ENCODE measurements at regions not wholly inside any gene's neighbourhood (a gene's known extent, or its start where the extent isn't known, plus 50 kb on each side); places are given as distances from the start of the nearest gene placed in this dataset.
A peak's percentile ranks its signal among the peaks of the same experiment; 100 is the strongest.

GRCh38 chr6:105793130-105793529, 293.0 kb upstream of the PRDM1 start:
- WGBS: 72% methylated on average over 4 of the region's 4 CpGs
- Histone ChIP-seq H3K14ac (ENCODE audit: low read length in 2 of 2) (no peak overlapping the region), H4K91ac (ENCODE audit: low read length) (no peak overlapping the region), H2BK120ac (ENCODE audit: low read depth, low read length) (no peak overlapping the region), H3K79me1 (replicated peaks; ENCODE audit: low read length, poor library complexity, severe bottlenecking) (no peaks in the 10 kb centered on the region), H3K4ac (ENCODE audit: low read depth in 1 of 2, low read length in 2 of 2) (no peak overlapping the region), H2AK5ac (ENCODE audit: low read length, severe bottlenecking) (no peak overlapping the region), H2AFZ (ENCODE audit: low read depth, low read length) (no peak overlapping the region), H3K27me3 (ENCODE audit: control insufficient read depth in 1 of 2, insufficient read depth in 1 of 2, low read length in 2 of 2) (peaks cover 0 to 3% of the 10 kb centered on the region in 2 experiments), H4K8ac (ENCODE audit: low read length) (peak overlapping the region; percentile 41), H2BK15ac (ENCODE audit: low read depth, poor library complexity, severe bottlenecking) (no peak overlapping the region), H3K27ac (ENCODE audit: low read length, poor library complexity, severe bottlenecking) (no peak overlapping the region), H3K9me3 (ENCODE audit: control insufficient read depth, low read length) (no peaks in the 10 kb centered on the region), H3K23ac (ENCODE audit: low read length in 2 of 2) (no peak overlapping the region), H3K4me2 (ENCODE audit: low read length, poor library complexity, severe bottlenecking) (no peak overlapping the region), H3K36me3 (ENCODE audit: control insufficient read depth in 1 of 2, insufficient read depth in 2 of 2, low read depth in 1 of 2, low read length in 2 of 2) (no peaks in the 10 kb centered on the region), H2BK12ac (ENCODE audit: low read length in 2 of 2) (no peak overlapping the region), H3K9ac (ENCODE audit: low read length) (no peak overlapping the region), H3K18ac (ENCODE audit: low read depth in 1 of 2, low read length in 2 of 2) (no peak overlapping the region), H3K4me3 (ENCODE audit: insufficient read depth in 1 of 2, low read depth in 1 of 2, low read length in 2 of 2) (no peak overlapping the region), H3K4me1 (ENCODE audit: control insufficient read depth, insufficient read depth, low read depth, low read length) (no peaks in the 10 kb centered on the region), H2BK5ac (ENCODE audit: low read depth, low read length, poor library complexity, severe bottlenecking) (no peak overlapping the region)
- no peak for DNase-seq

- no peak for DNase-seq
- Histone ChIP-seq H3K18ac (ENCODE audit: low read depth in 1 of 2, low read length in 2 of 2) (peak overlapping the region in 1 of 2 experiments; percentile 16), H2BK5ac (ENCODE audit: low read depth, low read length, poor library complexity, severe bottlenecking) (no peak overlapping the region), H3K4me1 (ENCODE audit: control insufficient read depth, insufficient read depth, low read depth, low read length) (no peaks in the 10 kb centered on the region), H3K4me2 (ENCODE audit: low read length, poor library complexity, severe bottlenecking) (no peak overlapping the region), H4K91ac (ENCODE audit: low read length) (peak overlapping the region; percentile 53), H3K9ac (ENCODE audit: low read length) (peak overlapping the region; percentile 9), H2AFZ (ENCODE audit: low read depth, low read length) (no peak overlapping the region), H3K4ac (ENCODE audit: low read depth in 1 of 2, low read length in 2 of 2) (no peak overlapping the region), H2BK120ac (ENCODE audit: low read depth, low read length) (no peak overlapping the region), H3K23ac (ENCODE audit: low read length in 2 of 2) (no peak overlapping the region), H2AK5ac (ENCODE audit: low read length, severe bottlenecking) (no peak overlapping the region), H3K27ac (ENCODE audit: low read length, poor library complexity, severe bottlenecking) (no peak overlapping the region), H4K8ac (ENCODE audit: low read length) (peak overlapping the region; percentile 77), H3K36me3 (ENCODE audit: control insufficient read depth in 1 of 2, insufficient read depth in 2 of 2, low read depth in 1 of 2, low read length in 2 of 2) (no peaks in the 10 kb centered on the region), H3K4me3 (ENCODE audit: insufficient read depth in 1 of 2, low read depth in 1 of 2, low read length in 2 of 2) (no peak overlapping the region), H2BK12ac (ENCODE audit: low read length in 2 of 2) (no peak overlapping the region), H2BK15ac (ENCODE audit: low read depth, poor library complexity, severe bottlenecking) (no peak overlapping the region), H3K27me3 (ENCODE audit: control insufficient read depth in 1 of 2, insufficient read depth in 1 of 2, low read length in 2 of 2) (peaks cover 0 to 10% of the 10 kb centered on the region in 2 experiments), H3K9me3 (ENCODE audit: control insufficient read depth, low read length) (no peaks in the 10 kb centered on the region), H3K14ac (ENCODE audit: low read length in 2 of 2) (no peak overlapping the region), H3K79me1 (replicated peaks; ENCODE audit: low read length, poor library complexity, severe bottlenecking) (no peaks in the 10 kb centered on the region)
- WGBS: 68% methylated on average over 4 of the region's 5 CpGs
These were observed 294.4 kb upstream of the PRDM1 start for GRCh38 chr6:105791583-105792318.

GRCh38 chr6:105791179-105791578, 295.0 kb upstream of the PRDM1 start:
- no peak overlapping the region for H3K27ac ChIP-seq (ENCODE audit: low read length, poor library complexity, severe bottlenecking)
- no peak overlapping the region for H3K23ac ChIP-seq (ENCODE audit: low read length in 2 of 2)
- H2AK5ac ChIP-seq (ENCODE audit: low read length, severe bottlenecking): no peak overlapping the region
- no peak overlapping the region for H4K8ac ChIP-seq (ENCODE audit: low read length)
- no peak overlapping the region for H3K4me2 ChIP-seq (ENCODE audit: low read length, poor library complexity, severe bottlenecking)
- no peak overlapping the region for H3K4ac ChIP-seq (ENCODE audit: low read depth in 1 of 2, low read length in 2 of 2)
- H2BK15ac ChIP-seq (ENCODE audit: low read depth, poor library complexity, severe bottlenecking): no peak overlapping the region
- H3K36me3 ChIP-seq (ENCODE audit: control insufficient read depth in 1 of 2, insufficient read depth in 2 of 2, low read depth in 1 of 2, low read length in 2 of 2): no peaks in the 10 kb centered on the region
- H4K91ac ChIP-seq (ENCODE audit: low read length): no peak overlapping the region
- H3K18ac ChIP-seq (ENCODE audit: low read depth in 1 of 2, low read length in 2 of 2): no peak overlapping the region
- no peak for DNase-seq
- no peaks in the 10 kb centered on the region for H3K9me3 ChIP-seq (ENCODE audit: control insufficient read depth, low read length)
- H3K9ac ChIP-seq (ENCODE audit: low read length): peak overlapping the region; percentile 9
- H2BK12ac ChIP-seq (ENCODE audit: low read length in 2 of 2): no peak overlapping the region
- H2AFZ ChIP-seq (ENCODE audit: low read depth, low read length): no peak overlapping the region
- no peaks in the 10 kb centered on the region for H3K4me1 ChIP-seq (ENCODE audit: control insufficient read depth, insufficient read depth, low read depth, low read length)
- H2BK5ac ChIP-seq (ENCODE audit: low read depth, low read length, poor library complexity, severe bottlenecking): no peak overlapping the region
- H3K79me1 ChIP-seq (replicated peaks; ENCODE audit: low read length, poor library complexity, severe bottlenecking): no peaks in the 10 kb centered on the region
- WGBS: no CpG with 5 or more reads among the region's 1 CpG
- H2BK120ac ChIP-seq (ENCODE audit: low read depth, low read length): no peak overlapping the region
- H3K14ac ChIP-seq (ENCODE audit: low read length in 2 of 2): no peak overlapping the region
- H3K27me3 ChIP-seq (ENCODE audit: control insufficient read depth in 1 of 2, insufficient read depth in 1 of 2, low read length in 2 of 2): peaks cover 0 to 13% of the 10 kb centered on the region in 2 experiments
- H3K4me3 ChIP-seq (ENCODE audit: insufficient read depth in 1 of 2, low read depth in 1 of 2, low read length in 2 of 2): no peak overlapping the region

GRCh38 chr6:105790635-105791034, 295.5 kb upstream of the PRDM1 start:
- no peak overlapping the region for H3K4me3 ChIP-seq (ENCODE audit: insufficient read depth in 1 of 2, low read depth in 1 of 2, low read length in 2 of 2)

More at GRCh38 chr6:105790635-105791034, 295.5 kb upstream of the PRDM1 start:
- H4K8ac ChIP-seq (ENCODE audit: low read length): no peak overlapping the region
- H2AK5ac ChIP-seq (ENCODE audit: low read length, severe bottlenecking): no peak overlapping the region
- no peak for DNase-seq
- no peak overlapping the region for H2BK15ac ChIP-seq (ENCODE audit: low read depth, poor library complexity, severe bottlenecking)
- H3K9ac ChIP-seq (ENCODE audit: low read length): no peak overlapping the region
- WGBS: 50% methylated on average over 1 of the region's 1 CpG
- no peaks in the 10 kb centered on the region for H3K36me3 ChIP-seq (ENCODE audit: control insufficient read depth in 1 of 2, insufficient read depth in 2 of 2, low read depth in 1 of 2, low read length in 2 of 2)
- H3K14ac ChIP-seq (ENCODE audit: low read length in 2 of 2): no peak overlapping the region
- H2BK120ac ChIP-seq (ENCODE audit: low read depth, low read length): no peak overlapping the region
- H3K27me3 ChIP-seq (ENCODE audit: control insufficient read depth in 1 of 2, insufficient read depth in 1 of 2, low read length in 2 of 2): peaks cover 0 to 13% of the 10 kb centered on the region in 2 experiments
- H3K4me2 ChIP-seq (ENCODE audit: low read length, poor library complexity, severe bottlenecking): no peak overlapping the region
- no peaks in the 10 kb centered on the region for H3K4me1 ChIP-seq (ENCODE audit: control insufficient read depth, insufficient read depth, low read depth, low read length)
- no peak overlapping the region for H2AFZ ChIP-seq (ENCODE audit: low read depth, low read length)
- H3K23ac ChIP-seq (ENCODE audit: low read length in 2 of 2): no peak overlapping the region
- H2BK12ac ChIP-seq (ENCODE audit: low read length in 2 of 2): no peak overlapping the region
- H3K27ac ChIP-seq (ENCODE audit: low read length, poor library complexity, severe bottlenecking): no peak overlapping the region
- no peak overlapping the region for H2BK5ac ChIP-seq (ENCODE audit: low read depth, low read length, poor library complexity, severe bottlenecking)
- no peaks in the 10 kb centered on the region for H3K9me3 ChIP-seq (ENCODE audit: control insufficient read depth, low read length)
- H3K4ac ChIP-seq (ENCODE audit: low read depth in 1 of 2, low read length in 2 of 2): no peak overlapping the region
- H3K79me1 ChIP-seq (replicated peaks; ENCODE audit: low read length, poor library complexity, severe bottlenecking): no peaks in the 10 kb centered on the region
- no peak overlapping the region for H4K91ac ChIP-seq (ENCODE audit: low read length)
- H3K18ac ChIP-seq (ENCODE audit: low read depth in 1 of 2, low read length in 2 of 2): no peak overlapping the region

Data from mesenchymal stem cell (in vitro differentiated cells and primary cell).